ENCODE measurements at regions not wholly inside any gene's neighbourhood (a gene's known extent, or its start where the extent isn't known, plus 50 kb on each side); places are given as distances from the start of the nearest gene placed in this dataset.

DNA sequence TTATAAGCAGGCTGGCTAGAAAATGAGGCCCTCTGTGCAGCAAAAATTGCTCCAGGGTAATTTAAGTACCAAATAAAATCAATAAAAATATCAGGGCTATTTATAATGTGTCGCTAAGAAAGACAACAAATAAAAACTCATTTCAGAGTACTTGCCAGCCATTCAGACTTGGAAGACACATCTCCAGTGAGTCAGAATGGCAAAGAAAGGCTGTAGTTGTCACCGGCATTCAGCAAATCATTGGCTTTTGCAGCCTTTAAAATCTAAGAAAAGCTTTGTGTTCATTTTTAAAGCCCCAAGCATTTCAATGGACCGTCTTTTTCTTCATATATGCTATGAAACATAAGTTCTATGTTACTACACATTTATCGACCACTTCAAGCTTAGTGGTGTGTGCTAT, 141.1 kb upstream of the HNMT start:
- TF ChIP-seq NFRKB (IDR thresholded peaks at IDR 0.05) = no peak
- TF ChIP-seq, protein P1, sequence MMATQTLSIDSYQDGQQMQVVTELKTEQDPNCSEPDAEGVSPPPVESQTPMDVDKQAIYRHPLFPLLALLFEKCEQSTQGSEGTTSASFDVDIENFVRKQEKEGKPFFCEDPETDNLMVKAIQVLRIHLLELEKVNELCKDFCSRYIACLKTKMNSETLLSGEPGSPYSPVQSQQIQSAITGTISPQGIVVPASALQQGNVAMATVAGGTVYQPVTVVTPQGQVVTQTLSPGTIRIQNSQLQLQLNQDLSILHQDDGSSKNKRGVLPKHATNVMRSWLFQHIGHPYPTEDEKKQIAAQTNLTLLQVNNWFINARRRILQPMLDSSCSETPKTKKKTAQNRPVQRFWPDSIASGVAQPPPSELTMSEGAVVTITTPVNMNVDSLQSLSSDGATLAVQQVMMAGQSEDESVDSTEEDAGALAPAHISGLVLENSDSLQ (IDR thresholded peaks at IDR 0.05) = no peak
